Ectodermal cell (in vitro differentiated cells): ENCODE measurements at regions not wholly inside any gene's neighbourhood (a gene's known extent, or its start where the extent isn't known, plus 50 kb on each side); places are given as distances from the start of the nearest gene placed in this dataset.
"Not testable (repeated sequence)": the region's sequence is repeated elsewhere in the genome, so short reads cannot be mapped to it uniquely, and the experiment has no call there.

Experiments used
- H3K27ac ChIP-seq: 2 replicates; pipeline ENCODE4 v1.7.0; 2013; ENCODE audit warnings: mild to moderate bottlenecking, low read depth, low read length; ENCODE audit not compliant: insufficient read depth, poor library complexity, severe bottlenecking
- H3K27me3 ChIP-seq: 2 replicates; pipeline ENCODE4 v1.7.0; 2013; ENCODE audit warnings: mild to moderate bottlenecking, low read length; ENCODE audit not compliant: insufficient read depth, control insufficient read depth, poor library complexity, severe bottlenecking
- H3K36me3 ChIP-seq: one replicate; pipeline ENCODE4 v1.7.0; 2013; ENCODE audit warnings: low read length; ENCODE audit not compliant: control insufficient read depth, insufficient read depth
- H3K4me1 ChIP-seq: one replicate; pipeline ENCODE4 v1.7.0; 2013; ENCODE audit warnings: low read length; ENCODE audit not compliant: control insufficient read depth, insufficient read depth
- H3K4me3 ChIP-seq: 2 replicates; pipeline ENCODE4 v1.7.0; 2013; ENCODE audit warnings: low read depth, low read length, control low read depth; ENCODE audit not compliant: insufficient read depth
- H3K9me3 ChIP-seq: 2 replicates; pipeline ENCODE4 v1.7.0; 2013; ENCODE audit warnings: mild to moderate bottlenecking, low read length, moderate library complexity; ENCODE audit not compliant: control insufficient read depth
- WGBS, 2 experiments: methylation state at CpG; one replicate each; pipeline ENCODE4 v1.1.7; 2013; ENCODE audit warnings: missing lambda C conversion rate in 2 of 2; 5-methylcytosine and 5-hydroxymethylcytosine counted together

- Histone ChIP-seq H3K9me3 (no peaks in the 10 kb centered on the region), H3K27me3 (no peaks in the 10 kb centered on the region), H3K27ac (no peak overlapping the region), H3K36me3 (no peaks in the 10 kb centered on the region), H3K4me1 (no peaks in the 10 kb centered on the region), H3K4me3 (no peak overlapping the region)
- 90 to 100% methylated on average over 2 of the region's 2 CpGs for WGBS, 2 experiments
Measured at GRCh38 chr2:223494496-223494895, 107.7 kb downstream of the SCG2 start.

DNA sequence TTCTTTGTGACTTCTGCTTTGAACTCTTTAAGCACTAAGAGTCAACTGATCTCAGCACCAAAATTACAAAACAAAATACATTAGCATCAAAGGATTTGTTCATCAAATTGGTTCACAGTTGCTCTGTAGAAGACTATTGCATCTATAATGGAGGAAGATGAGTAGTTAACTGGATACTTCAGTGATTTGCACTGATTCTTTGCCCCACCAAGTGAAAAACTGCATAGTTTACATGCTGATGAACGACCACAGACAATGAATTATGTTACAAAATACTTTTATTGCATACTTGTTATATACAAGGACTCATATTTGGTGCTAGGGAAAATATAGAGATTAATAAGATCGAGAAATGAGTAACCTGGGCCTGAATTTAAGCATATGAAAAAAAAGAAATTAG is 107.2 kb downstream of the SCG2 start:
- WGBS, 2 experiments, result 92% methylated on average over 2 of the region's 2 CpGs; no CpG with 5 or more reads in 1 of the 2 experiments
- H3K4me1 ChIP-seq, result no peaks in the 10 kb centered on the region
- no peaks in the 10 kb centered on the region for H3K36me3 ChIP-seq
- no peak overlapping the region for H3K27ac ChIP-seq
- H3K9me3 ChIP-seq, result no peaks in the 10 kb centered on the region
- H3K4me3 ChIP-seq, result no peak overlapping the region
- H3K27me3 ChIP-seq, result no peaks in the 10 kb centered on the region

DNA sequence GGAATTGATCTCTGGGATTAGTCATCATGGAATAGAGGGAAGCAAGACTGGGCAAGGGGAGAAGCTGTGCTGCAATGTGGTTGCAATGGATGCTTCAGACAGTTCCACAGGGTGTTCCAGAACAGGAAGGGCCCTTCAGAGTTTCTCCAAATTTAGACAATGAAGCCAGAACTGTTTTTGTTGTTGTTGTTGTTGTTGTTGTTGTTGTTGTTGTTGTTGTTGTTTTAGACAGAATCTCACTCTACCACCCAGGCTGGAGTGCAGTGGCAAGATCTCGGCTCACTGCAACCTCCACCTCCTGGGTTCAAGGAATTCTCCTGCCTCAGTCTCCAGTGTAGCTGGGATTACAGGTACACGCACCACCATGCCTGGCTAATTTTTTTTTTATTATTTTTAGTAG is 105.3 kb downstream of the SCG2 start:
- not testable (repeated sequence) for H3K4me3 ChIP-seq, H3K27me3 ChIP-seq, H3K27ac ChIP-seq, H3K36me3 ChIP-seq, H3K4me1 ChIP-seq, H3K9me3 ChIP-seq
- WGBS, 2 experiments, result 95 to 96% methylated on average over 2 of the region's 2 CpGs

- WGBS, 2 experiments, result 93% methylated on average over 6 of the region's 6 CpGs
- H3K36me3 ChIP-seq, result no peaks in the 10 kb centered on the region
- H3K27ac ChIP-seq, result no peak overlapping the region
- H3K4me1 ChIP-seq, result no peaks in the 10 kb centered on the region
- H3K4me3 ChIP-seq, result no peak overlapping the region
- H3K9me3 ChIP-seq, result no peaks in the 10 kb centered on the region
- H3K27me3 ChIP-seq, result no peaks in the 10 kb centered on the region
Measured at GRCh38 chr2:223500709-223501108, 101.5 kb downstream of the SCG2 start.

GRCh38 chr2:223501641-223502040 is 100.5 kb downstream of the SCG2 start:
- Histone ChIP-seq H3K36me3 (no peaks in the 10 kb centered on the region), H3K4me3 (no peak overlapping the region), H3K9me3 (no peaks in the 10 kb centered on the region), H3K27ac (no peak overlapping the region), H3K27me3 (no peaks in the 10 kb centered on the region), H3K4me1 (no peaks in the 10 kb centered on the region)
- 97 to 98% methylated on average over 2 of the region's 2 CpGs for WGBS, 2 experiments

- no peak overlapping the region for H3K27ac ChIP-seq
Measured at GRCh38 chr2:223503746-223504145, 98.4 kb downstream of the SCG2 start.

DNA sequence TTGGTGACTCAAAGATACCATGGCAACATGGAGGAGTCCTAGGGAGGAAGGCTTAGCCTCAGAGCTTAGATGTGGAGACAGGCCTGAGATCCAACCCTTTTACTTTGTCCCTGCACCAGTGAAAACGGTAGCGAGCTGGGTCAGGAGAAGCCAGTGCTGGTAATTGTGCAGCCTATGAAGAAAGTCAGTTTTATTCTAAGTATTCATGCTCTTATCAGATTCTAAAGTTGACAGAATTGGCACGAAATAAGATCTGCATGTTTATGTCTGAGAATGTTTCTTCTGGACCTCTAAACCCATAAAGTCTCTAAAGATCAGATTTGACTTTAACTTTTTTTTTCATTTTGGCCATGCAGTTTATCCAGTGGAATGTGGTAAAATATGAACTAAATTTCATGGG is 93.8 kb downstream of the SCG2 start:
- WGBS, 2 experiments, result 88 to 92% methylated on average over 3 of the region's 3 CpGs
- Histone ChIP-seq H3K4me1 (no peaks in the 10 kb centered on the region), H3K36me3 (no peaks in the 10 kb centered on the region), H3K9me3 (no peaks in the 10 kb centered on the region), H3K4me3 (no peak overlapping the region), H3K27ac (no peak overlapping the region), H3K27me3 (no peaks in the 10 kb centered on the region)

More at GRCh38 chr2:223503746-223504145, 98.4 kb downstream of the SCG2 start:
- Histone ChIP-seq H3K36me3 (no peaks in the 10 kb centered on the region), H3K4me1 (no peaks in the 10 kb centered on the region), H3K4me3 (no peak overlapping the region), H3K9me3 (no peaks in the 10 kb centered on the region), H3K27me3 (no peaks in the 10 kb centered on the region)
- 90 to 91% methylated on average over 3 of the region's 3 CpGs for WGBS, 2 experiments

DNA sequence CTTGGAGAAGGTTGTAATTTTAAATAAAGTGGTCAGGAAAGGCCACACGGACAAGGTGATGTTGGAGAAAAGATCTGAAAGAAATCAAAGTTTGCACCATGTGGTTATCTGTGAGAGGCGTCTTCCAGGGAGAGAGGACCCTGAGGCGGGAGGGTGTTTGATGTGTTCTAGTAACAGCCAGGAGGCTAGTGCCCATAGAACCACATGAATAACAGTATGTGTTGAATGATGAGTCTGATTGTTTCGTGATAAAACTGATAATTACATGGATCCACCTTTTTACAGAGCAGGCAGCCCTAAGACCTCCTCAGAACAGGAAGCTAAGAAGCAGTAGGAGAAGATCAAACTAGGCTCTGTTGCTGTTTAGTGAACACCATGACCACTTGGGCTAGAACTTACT is 91.4 kb downstream of the SCG2 start:
- no peaks in the 10 kb centered on the region for H3K36me3 ChIP-seq
- WGBS, 2 experiments, result 91 to 94% methylated on average over 4 of the region's 4 CpGs
- no peak overlapping the region for H3K4me3 ChIP-seq
- H3K4me1 ChIP-seq, result no peaks in the 10 kb centered on the region
- H3K9me3 ChIP-seq, result no peaks in the 10 kb centered on the region
- H3K27ac ChIP-seq, result no peak overlapping the region
- H3K27me3 ChIP-seq, result no peaks in the 10 kb centered on the region

DNA sequence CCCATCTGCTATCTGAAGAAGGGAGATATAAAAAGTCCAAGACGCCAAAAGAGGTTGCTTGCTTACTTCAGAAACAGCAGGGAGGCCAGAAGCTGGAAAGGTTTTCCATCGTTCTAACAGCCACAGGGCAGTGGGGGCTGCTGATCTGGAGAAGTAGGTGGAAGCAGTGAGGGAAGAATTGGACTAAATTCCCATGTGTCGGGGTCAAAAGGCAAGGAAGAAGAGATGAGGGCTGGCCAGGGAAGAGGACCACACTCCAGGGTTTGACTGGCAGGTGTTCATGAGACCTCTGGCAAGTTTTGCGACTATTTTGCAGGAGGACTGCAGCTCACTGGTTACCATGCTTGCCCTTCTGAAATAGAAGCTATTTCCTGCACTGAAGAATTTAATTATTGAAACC is 91.0 kb downstream of the SCG2 start:
- 79 to 86% methylated on average over 4 of the region's 4 CpGs for WGBS, 2 experiments
- Histone ChIP-seq H3K27ac (no peak overlapping the region), H3K4me3 (no peak overlapping the region), H3K4me1 (no peaks in the 10 kb centered on the region), H3K36me3 (no peaks in the 10 kb centered on the region), H3K27me3 (no peaks in the 10 kb centered on the region), H3K9me3 (no peaks in the 10 kb centered on the region)

DNA sequence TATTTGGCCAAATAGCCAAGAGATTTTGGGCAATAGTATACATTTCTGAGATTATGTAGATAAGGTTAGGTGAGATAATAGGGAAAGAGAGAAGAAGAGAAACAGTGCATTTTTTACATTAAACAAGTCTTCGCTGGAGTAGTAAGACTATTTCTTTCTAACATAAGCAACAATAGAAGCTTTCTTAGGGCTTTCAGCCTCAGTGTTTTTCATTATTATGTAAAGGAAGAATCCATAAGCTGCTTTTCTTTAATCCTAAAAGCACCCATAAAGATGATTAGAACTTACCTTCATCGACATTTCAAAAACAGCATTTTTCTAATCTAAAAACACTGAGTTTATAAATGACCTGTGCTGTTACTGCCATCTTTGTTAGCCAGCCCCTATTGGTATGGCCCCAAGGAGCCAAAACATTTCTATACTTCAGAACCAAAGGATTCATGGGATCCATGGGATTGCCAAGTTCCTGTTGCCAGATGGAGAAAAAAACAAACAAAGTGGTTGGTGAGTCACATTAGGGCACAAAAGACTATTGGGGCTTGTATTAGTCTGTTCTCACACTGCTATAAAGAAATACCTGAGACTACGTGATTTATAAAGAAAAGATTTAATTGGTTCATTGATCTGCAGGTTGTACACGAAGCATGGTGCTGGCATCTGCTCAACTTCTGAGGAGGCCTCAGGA is 88.2 kb downstream of the SCG2 start:
- Histone ChIP-seq H3K27ac (no peak overlapping the region), H3K36me3 (no peaks in the 10 kb centered on the region), H3K4me1 (no peaks in the 10 kb centered on the region), H3K9me3 (no peaks in the 10 kb centered on the region), H3K4me3 (no peak overlapping the region), H3K27me3 (no peaks in the 10 kb centered on the region)
- WGBS, 2 experiments, result 92 to 94% methylated on average over 3 to 4 of the region's 4 CpGs

GRCh38 chr2:223519471-223519870 is 82.7 kb downstream of the SCG2 start:
- Histone ChIP-seq H3K4me1 (no peaks in the 10 kb centered on the region), H3K4me3 (no peak overlapping the region), H3K27ac (no peak overlapping the region), H3K36me3 (no peaks in the 10 kb centered on the region), H3K9me3 (no peaks in the 10 kb centered on the region), H3K27me3 (no peaks in the 10 kb centered on the region)
